H9 (cell line): ENCODE measurements at regions not wholly inside any gene's neighbourhood (a gene's known extent, or its start where the extent isn't known, plus 50 kb on each side); places are given as distances from the start of the nearest gene placed in this dataset.

Experiments
- DNase-seq: peaks from one replicate; pipeline ENCODE4 v3.0.0-alpha.2; 2017
- H2AFZ ChIP-seq: one replicate; pipeline ENCODE4 v1.6.1; 2013; ENCODE audit warnings: mild to moderate bottlenecking, low read length, control low read depth, moderate library complexity
- H2AK5ac ChIP-seq: 2 replicates; pipeline ENCODE4 v1.6.1; 2013; ENCODE audit warnings: low read length, control low read depth, mixed read lengths; ENCODE audit not compliant: insufficient read length
- H2BK120ac ChIP-seq: one replicate; pipeline ENCODE4 v1.6.1; 2013; ENCODE audit warnings: low read depth, mild to moderate bottlenecking, low read length, control low read depth, inconsistent platforms; ENCODE audit not compliant: poor library complexity, severe bottlenecking
- H2BK12ac ChIP-seq: 2 replicates; pipeline ENCODE4 v1.6.1; 2013; ENCODE audit warnings: low read length, control low read depth, mixed read lengths, low read depth; ENCODE audit not compliant: insufficient read length
- H2BK15ac ChIP-seq: 2 replicates; pipeline ENCODE4 v1.6.1; 2013; ENCODE audit warnings: low read depth, low read length, control low read depth
- H2BK20ac ChIP-seq: one replicate; pipeline ENCODE4 v1.6.1; 2013; ENCODE audit warnings: low read depth, mild to moderate bottlenecking, low read length, control low read depth, inconsistent platforms; ENCODE audit not compliant: poor library complexity, severe bottlenecking
- H2BK5ac ChIP-seq: 2 replicates; pipeline ENCODE4 v1.6.1; 2013; ENCODE audit warnings: low read length, control low read depth, mixed read lengths; ENCODE audit not compliant: insufficient read length
- H3K14ac ChIP-seq: 2 replicates; pipeline ENCODE4 v1.6.1; 2013; ENCODE audit warnings: low read length, control low read depth; ENCODE audit not compliant: insufficient read depth
- H3K18ac ChIP-seq: 2 replicates; pipeline ENCODE4 v1.6.1; 2013; ENCODE audit warnings: low read depth, mild to moderate bottlenecking, mixed read lengths, low read length, control low read depth; ENCODE audit not compliant: insufficient read length
- H3K23ac ChIP-seq: 2 replicates; pipeline ENCODE4 v1.6.1; 2013; ENCODE audit warnings: low read length, control low read depth, mixed read lengths, low read depth; ENCODE audit not compliant: insufficient read length
- H3K23me2 ChIP-seq: 2 replicates; pipeline ENCODE4 v1.6.1; 2013; ENCODE audit warnings: low read depth, mild to moderate bottlenecking, mixed read lengths, low read length, control low read depth; ENCODE audit not compliant: insufficient read length, poor library complexity, severe bottlenecking
- H3K27ac ChIP-seq: 2 replicates; pipeline ENCODE4 v1.5.1; 2013; ENCODE audit warnings: low read length, control low read depth, mixed read lengths, low read depth; ENCODE audit not compliant: insufficient read length
- H3K27me3 ChIP-seq: 2 replicates; pipeline ENCODE4 v1.6.1; 2013; ENCODE audit warnings: low read length, control low read depth, inconsistent platforms; ENCODE audit not compliant: insufficient read depth
- H3K4ac ChIP-seq: 2 replicates; pipeline ENCODE4 v1.6.1; 2013; ENCODE audit warnings: low read depth, mild to moderate bottlenecking, control low read depth, inconsistent platforms, low read length, moderate library complexity
- H3K4me1 ChIP-seq: 2 replicates; pipeline ENCODE4 v1.6.1; 2013; ENCODE audit warnings: low read length, control low read depth, inconsistent platforms; ENCODE audit not compliant: insufficient read depth
- H3K4me2 ChIP-seq: 2 replicates; pipeline ENCODE4 v1.6.1; 2013; ENCODE audit warnings: low read length, control low read depth, mixed read lengths; ENCODE audit not compliant: insufficient read length, insufficient read depth
- H3K56ac ChIP-seq: 2 replicates; pipeline ENCODE4 v1.6.1; 2013; ENCODE audit warnings: low read depth, mild to moderate bottlenecking, mixed read lengths, low read length, control low read depth; ENCODE audit not compliant: insufficient read length
- H3K79me1 ChIP-seq: 2 replicates; pipeline ENCODE4 v1.6.1; 2013; ENCODE audit warnings: low read depth, mild to moderate bottlenecking, moderate library complexity, low read length, control low read depth, inconsistent platforms; ENCODE audit not compliant: insufficient read depth, poor library complexity, severe bottlenecking
- H3K79me2 ChIP-seq: 2 replicates; pipeline ENCODE4 v1.6.1; 2013; ENCODE audit warnings: low read length, control low read depth, inconsistent platforms; ENCODE audit not compliant: insufficient read depth
- H3K9ac ChIP-seq: 2 replicates; pipeline ENCODE4 v1.6.1; 2013; ENCODE audit warnings: low read length, control low read depth, mixed read lengths; ENCODE audit not compliant: insufficient read length; ENCODE audit errors: extremely low read depth
- H3K9me3 ChIP-seq: one replicate; pipeline ENCODE4 v1.6.1; 2013; ENCODE audit warnings: low read depth, low read length, inconsistent platforms; ENCODE audit not compliant: control insufficient read depth
- H3T11ph ChIP-seq: one replicate; pipeline ENCODE4 v1.6.1; 2013; ENCODE audit warnings: mild to moderate bottlenecking, low read length, control low read depth, inconsistent platforms
- H4K20me1 ChIP-seq: one replicate; pipeline ENCODE4 v1.6.1; 2013; ENCODE audit not compliant: control insufficient read depth, insufficient read length, insufficient read depth
- H4K5ac ChIP-seq: 2 replicates; pipeline ENCODE4 v1.6.1; 2013; ENCODE audit warnings: low read depth, mild to moderate bottlenecking, mixed read lengths, low read length, control low read depth; ENCODE audit not compliant: insufficient read length
- H4K8ac ChIP-seq: replicated peaks from 2 replicates; pipeline ENCODE4 v1.6.1; 2013; ENCODE audit warnings: low read length, control low read depth, mixed read lengths, low read depth; ENCODE audit not compliant: insufficient read length
- H4K91ac ChIP-seq: 2 replicates; pipeline ENCODE4 v1.6.1; 2013; ENCODE audit warnings: low read depth, mild to moderate bottlenecking, moderate library complexity, mixed read lengths, low read length, control low read depth; ENCODE audit not compliant: insufficient read length
- H3K27ac Mint-ChIP-seq, 3 experiments: 2 replicates in 2 of 3; 3 replicates in 1 of 3; pipeline ENCODE4 v1.8.0; 2020 to 2021; ENCODE audit warnings: mixed read lengths in 3 of 3, mild to moderate bottlenecking in 1 of 3, moderate library complexity in 1 of 3
- H3K27me3 Mint-ChIP-seq: 2 replicates; pipeline ENCODE4 v1.8.0; 2021; ENCODE audit warnings: low read depth, mild to moderate bottlenecking, moderate library complexity, mixed read lengths
- H3K36me3 Mint-ChIP-seq, 3 experiments: 2 replicates in 2 of 3; 3 replicates in 1 of 3; pipeline ENCODE4 v1.8.0; 2020 to 2021; ENCODE audit warnings: low read depth in 3 of 3, mixed read lengths in 3 of 3; ENCODE audit not compliant: insufficient read depth in 1 of 3
- H3K4me1 Mint-ChIP-seq, 2 experiments: 2 replicates each; pipeline ENCODE4 v1.8.0; 2020; ENCODE audit warnings: mixed read lengths in 2 of 2
- H3K4me3 Mint-ChIP-seq, 2 experiments: 2 replicates in 1 of 2; 3 replicates in 1 of 2; pipeline ENCODE4 v1.8.0; 2020 to 2021; ENCODE audit warnings: mild to moderate bottlenecking in 2 of 2, mixed read lengths in 2 of 2, moderate library complexity in 1 of 2
- H3K9me3 Mint-ChIP-seq, 2 experiments: 2 replicates in 1 of 2; 3 replicates in 1 of 2; pipeline ENCODE4 v1.8.0; 2020; ENCODE audit warnings: mild to moderate bottlenecking in 2 of 2, mixed read lengths in 2 of 2, moderate library complexity in 1 of 2
- CTCF ChIP-seq: fragments of 200-600 bp; sonication (generic); conservative IDR thresholded peaks from 3 replicates; pipeline ENCODE4 v1.8.0; 2021; ENCODE audit warnings: antibody characterized with exemption, mild to moderate bottlenecking
- WGBS: extraction: QIAGEN DNeasy Blood & Tissue Kit; methylation state at CpG from one replicate; pipeline ENCODE4 v1.1.7; 2013; ENCODE audit warnings: missing lambda C conversion rate, low lambda C conversion rate, mixed read lengths; ENCODE audit not compliant: insufficient read length; ENCODE audit errors: extremely low coverage; 5-methylcytosine and 5-hydroxymethylcytosine counted together

DNA sequence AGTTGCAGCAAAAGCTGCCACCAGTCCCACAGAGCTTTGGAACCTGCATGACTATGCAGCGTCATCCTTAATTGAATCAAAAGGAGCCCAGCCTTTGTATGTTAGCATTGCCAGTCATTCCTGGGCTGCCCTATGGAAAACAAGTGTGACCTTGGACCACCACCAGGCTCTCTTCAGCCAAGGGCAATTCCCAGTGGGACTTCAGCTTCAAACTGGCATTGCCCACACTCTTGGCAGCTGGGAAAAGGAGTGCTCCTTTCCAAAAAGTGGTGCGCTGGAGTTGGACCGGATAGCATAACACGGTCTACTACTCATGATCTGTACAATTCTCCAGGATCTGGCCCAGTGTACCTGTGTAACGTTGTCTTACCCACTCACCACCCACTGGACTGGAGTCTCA lies 259.5 kb downstream of the MREG start:
- H3K23me2 ChIP-seq, result no peaks in the 10 kb centered on the region
- H2BK15ac ChIP-seq, result no peak overlapping the region
- H4K20me1 ChIP-seq, result no peaks in the 10 kb centered on the region
- no peak overlapping the region for H2BK12ac ChIP-seq
- H4K91ac ChIP-seq, result no peak overlapping the region
- no peak overlapping the region for H3K27ac ChIP-seq
- H2AFZ ChIP-seq, result no peak overlapping the region
- no peak overlapping the region for H3K9ac ChIP-seq
- no peak overlapping the region for H2BK5ac ChIP-seq
- TF ChIP-seq CTCF, result no peak
- no peaks in the 10 kb centered on the region for H3K79me2 ChIP-seq
- no CpG with 5 or more reads among the region's 5 CpGs for WGBS
- H3T11ph ChIP-seq, result no peak overlapping the region
- H3K4me1 ChIP-seq, result no peaks in the 10 kb centered on the region
- no peaks in the 10 kb centered on the region for H3K36me3 Mint-ChIP-seq
- H4K5ac ChIP-seq, result no peak overlapping the region
- H3K23ac ChIP-seq, result no peak overlapping the region
- no peak overlapping the region for H3K4ac ChIP-seq
- H3K27me3 ChIP-seq, result no peaks in the 10 kb centered on the region
- H2BK20ac ChIP-seq, result no peak overlapping the region
- H3K79me1 ChIP-seq, result no peaks in the 10 kb centered on the region
- H3K27me3 Mint-ChIP-seq, result no peaks in the 10 kb centered on the region; the same call in 1 of the 2 replicates
- H3K9me3 ChIP-seq, result no peaks in the 10 kb centered on the region
- H3K9me3 Mint-ChIP-seq, result no peaks in the 10 kb centered on the region
- no peaks in the 10 kb centered on the region for H3K4me1 Mint-ChIP-seq
- H3K4me2 ChIP-seq, result no peak overlapping the region
- no peak for DNase-seq
- no peak overlapping the region for H2BK120ac ChIP-seq
- H3K18ac ChIP-seq, result no peak overlapping the region
- H3K56ac ChIP-seq, result no peak overlapping the region
- H3K27ac Mint-ChIP-seq, result no peak overlapping the region
- no peak overlapping the region for H3K14ac ChIP-seq
- no peak overlapping the region for H2AK5ac ChIP-seq
- H4K8ac ChIP-seq, result no peak overlapping the region
- H3K4me3 Mint-ChIP-seq, result no peak overlapping the region
